ENCODE measurements at regions not wholly inside any gene's neighbourhood (a gene's known extent, or its start where the extent isn't known, plus 50 kb on each side); places are given as distances from the start of the nearest gene placed in this dataset.
"Not testable (repeated sequence)": the region's sequence is repeated elsewhere in the genome, so short reads cannot be mapped to it uniquely, and the experiment has no call there.

GRCh38 chr3:184450547-184450946 lies 70.7 kb downstream of the CHRD start:
- H3K4me3 ChIP-seq (replicated peaks; ENCODE audit: low read depth, low read length): no peak overlapping the region
- TF ChIP-seq CTCF (IDR thresholded peaks at IDR 0.05; ENCODE audit: low read length, missing control alignments): no peak
- no peak for DNase-seq (ENCODE audit: low read depth)

- H3K4me3 ChIP-seq (replicated peaks; ENCODE audit: low read depth, low read length): no peak overlapping the region
- DNase-seq (ENCODE audit: low read depth): no peak
- no peak for TF ChIP-seq CTCF (IDR thresholded peaks at IDR 0.05; ENCODE audit: low read length, missing control alignments)
Measured at GRCh38 chr3:184453296-184453695, 73.4 kb downstream of the CHRD start.

- H3K4me3 ChIP-seq (replicated peaks; ENCODE audit: low read depth, low read length): no peak overlapping the region
- no peak for DNase-seq (ENCODE audit: low read depth)
- TF ChIP-seq CTCF (IDR thresholded peaks at IDR 0.05; ENCODE audit: low read length, missing control alignments): no peak
Measured at GRCh38 chr3:184455991-184456390, 76.1 kb downstream of the CHRD start.

GRCh38 chr3:184456476-184456875 lies 76.6 kb downstream of the CHRD start:
- H3K4me3 ChIP-seq (replicated peaks; ENCODE audit: low read depth, low read length): no peak overlapping the region
- no peak for TF ChIP-seq CTCF (IDR thresholded peaks at IDR 0.05; ENCODE audit: low read length, missing control alignments)
- DNase-seq (ENCODE audit: low read depth): no peak

GRCh38 chr3:184457329-184457728 lies 77.5 kb downstream of the CHRD start:
- no peak for TF ChIP-seq CTCF (IDR thresholded peaks at IDR 0.05; ENCODE audit: low read length, missing control alignments)
- DNase-seq (ENCODE audit: low read depth): no peak
- H3K4me3 ChIP-seq (replicated peaks; ENCODE audit: low read depth, low read length): no peak overlapping the region

- not testable (repeated sequence) for DNase-seq (ENCODE audit: low read depth); H3K4me3 ChIP-seq (replicated peaks; ENCODE audit: low read depth, low read length)
Measured at GRCh38 chr3:184457784-184458377, 78.0 kb downstream of the CHRD start.

GRCh38 chr3:184459355-184459754 lies 79.5 kb downstream of the CHRD start:
- H3K4me3 ChIP-seq (replicated peaks; ENCODE audit: low read depth, low read length): no peak overlapping the region
- DNase-seq (ENCODE audit: low read depth): peak; percentile 84
- no peak for TF ChIP-seq CTCF (IDR thresholded peaks at IDR 0.05; ENCODE audit: low read length, missing control alignments)
